GM19193 (cell line): ENCODE measurements at regions not wholly inside any gene's neighbourhood (a gene's known extent, or its start where the extent isn't known, plus 50 kb on each side); places are given as distances from the start of the nearest gene placed in this dataset.

ENCODE experiments used
- POLR2A ChIP-seq: IDR thresholded peaks from 4 replicates; pipeline ENCODE4 v1.6.1; 2011; ENCODE audit not compliant: insufficient read depth, insufficient read length; ENCODE audit errors: extremely low read depth

GRCh38 chr2:128901572-128902391 lies 583.1 kb upstream of the HS6ST1 start:
- no peak for TF ChIP-seq POLR2A

GRCh38 chr2:128903637-128904036 lies 585.0 kb upstream of the HS6ST1 start:
- no peak for TF ChIP-seq POLR2A

GRCh38 chr2:128911276-128911675 lies 592.6 kb upstream of the HS6ST1 start:
- no peak for TF ChIP-seq POLR2A

GRCh38 chr2:128914320-128914719 lies 595.7 kb upstream of the HS6ST1 start:
- TF ChIP-seq POLR2A = no peak

GRCh38 chr2:128921751-128922150 lies 603.1 kb upstream of the HS6ST1 start:
- no peak for TF ChIP-seq POLR2A

GRCh38 chr2:128922154-128922553 lies 603.5 kb upstream of the HS6ST1 start:
- TF ChIP-seq POLR2A = no peak

- TF ChIP-seq POLR2A = no peak
Measured at GRCh38 chr2:128925631-128926030, 607.0 kb upstream of the HS6ST1 start.

GRCh38 chr2:128930101-128930500 lies 611.4 kb upstream of the HS6ST1 start:
- no peak for TF ChIP-seq POLR2A

GRCh38 chr2:128940378-128940777 lies 621.7 kb upstream of the HS6ST1 start:
- TF ChIP-seq POLR2A = no peak

GRCh38 chr2:128941751-128942150 lies 623.1 kb upstream of the HS6ST1 start:
- no peak for TF ChIP-seq POLR2A

GRCh38 chr2:128949360-128949759 lies 630.7 kb upstream of the HS6ST1 start:
- TF ChIP-seq POLR2A = no peak

GRCh38 chr2:128950758-128951157 lies 632.1 kb upstream of the HS6ST1 start:
- TF ChIP-seq POLR2A = no peak

GRCh38 chr2:128958241-128958640 lies 639.6 kb upstream of the HS6ST1 start:
- no peak for TF ChIP-seq POLR2A

- no peak for TF ChIP-seq POLR2A
Measured at GRCh38 chr2:128967646-128968045, 649.0 kb upstream of the HS6ST1 start.

- TF ChIP-seq POLR2A = no peak
Measured at GRCh38 chr2:128969374-128969773, 650.7 kb upstream of the HS6ST1 start.

GRCh38 chr2:128970332-128971116 lies 651.9 kb upstream of the HS6ST1 start:
- TF ChIP-seq POLR2A = no peak
